ENCODE measurements at regions not wholly inside any gene's neighbourhood (a gene's known extent, or its start where the extent isn't known, plus 50 kb on each side); places are given as distances from the start of the nearest gene placed in this dataset.

GRCh38 chr11:15901054-15901453 lies 455.3 kb downstream of the SOX6 start:
- TF ChIP-seq, protein P1, sequence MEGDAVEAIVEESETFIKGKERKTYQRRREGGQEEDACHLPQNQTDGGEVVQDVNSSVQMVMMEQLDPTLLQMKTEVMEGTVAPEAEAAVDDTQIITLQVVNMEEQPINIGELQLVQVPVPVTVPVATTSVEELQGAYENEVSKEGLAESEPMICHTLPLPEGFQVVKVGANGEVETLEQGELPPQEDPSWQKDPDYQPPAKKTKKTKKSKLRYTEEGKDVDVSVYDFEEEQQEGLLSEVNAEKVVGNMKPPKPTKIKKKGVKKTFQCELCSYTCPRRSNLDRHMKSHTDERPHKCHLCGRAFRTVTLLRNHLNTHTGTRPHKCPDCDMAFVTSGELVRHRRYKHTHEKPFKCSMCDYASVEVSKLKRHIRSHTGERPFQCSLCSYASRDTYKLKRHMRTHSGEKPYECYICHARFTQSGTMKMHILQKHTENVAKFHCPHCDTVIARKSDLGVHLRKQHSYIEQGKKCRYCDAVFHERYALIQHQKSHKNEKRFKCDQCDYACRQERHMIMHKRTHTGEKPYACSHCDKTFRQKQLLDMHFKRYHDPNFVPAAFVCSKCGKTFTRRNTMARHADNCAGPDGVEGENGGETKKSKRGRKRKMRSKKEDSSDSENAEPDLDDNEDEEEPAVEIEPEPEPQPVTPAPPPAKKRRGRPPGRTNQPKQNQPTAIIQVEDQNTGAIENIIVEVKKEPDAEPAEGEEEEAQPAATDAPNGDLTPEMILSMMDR (conservative IDR thresholded peaks at IDR 0.05) = no peak
- TF ChIP-seq ZFX (IDR thresholded peaks at IDR 0.05) = no peak
